Naive thymus-derived CD4-positive, alpha-beta T cell (primary cell): ENCODE measurements at regions not wholly inside any gene's neighbourhood (a gene's known extent, or its start where the extent isn't known, plus 50 kb on each side); places are given as distances from the start of the nearest gene placed in this dataset.
A peak's percentile ranks its signal among the peaks of the same experiment; 100 is the strongest.
"Not testable (repeated sequence)": the region's sequence is repeated elsewhere in the genome, so short reads cannot be mapped to it uniquely, and the experiment has no call there.

Experiments used
- ATAC-seq: fragments of 150-1000 bp; cut with Tn5 transposase; 2 replicates; pipeline ENCODE4 v1.10.0; 2021; ENCODE audit warnings: mild to moderate bottlenecking, moderate library complexity
- CTCF ChIA-PET: fragments of 350-600 bp; sonication (Branson Sonifier 250); formaldehyde crosslinking; loops from one replicate; lab custom pipeline; 2021; ENCODE audit warnings: antibody characterized with exemption; lab: Charles Lee
- POLR2A ChIA-PET: fragments of 350-600 bp; sonication (Branson Sonifier 250); formaldehyde crosslinking; loops from one replicate; lab custom pipeline; 2021; ENCODE audit warnings: antibody characterized with exemption, inconsistent platforms; lab: Charles Lee
- DNase-seq, 9 donors: peaks; one replicate each; pipeline versions ENCODE4 v3.0.0 to v3.0.0-alpha.2; 2020 to 2022; ENCODE audit warnings: mixed read lengths in 1 of 9
- H3K27ac ChIP-seq: one replicate; pipeline ENCODE4 v1.7.0; 2013; ENCODE audit warnings: mild to moderate bottlenecking, low read depth, low read length, moderate library complexity
- H3K27me3 ChIP-seq, 2 donors: one replicate each; pipeline ENCODE4 v1.7.0; 2013; ENCODE audit warnings: low read length in 2 of 2, mild to moderate bottlenecking in 2 of 2, moderate library complexity in 2 of 2; ENCODE audit not compliant: control insufficient read depth in 2 of 2, insufficient read depth in 2 of 2
- H3K36me3 ChIP-seq, 3 experiments: 1 replicate in 2 of 3; 2 replicates in 1 of 3; pipeline ENCODE4 v1.7.0; 2013; ENCODE audit warnings: low read length in 3 of 3, mild to moderate bottlenecking in 3 of 3, moderate library complexity in 1 of 3; ENCODE audit not compliant: insufficient read depth in 3 of 3, control insufficient read depth in 2 of 3
- H3K4me1 ChIP-seq, 2 donors: one replicate each; pipeline ENCODE4 v1.7.0; 2013; ENCODE audit warnings: low read length in 2 of 2, mild to moderate bottlenecking in 2 of 2, moderate library complexity in 1 of 2; ENCODE audit not compliant: control insufficient read depth in 2 of 2, insufficient read depth in 2 of 2
- H3K4me3 ChIP-seq: 2 replicates; pipeline ENCODE4 v1.7.0; 2013; ENCODE audit warnings: mild to moderate bottlenecking, low read length
- H3K9me3 ChIP-seq, 3 experiments: 1 replicate in 2 of 3; 2 replicates in 1 of 3; pipeline ENCODE4 v1.7.0; 2013; ENCODE audit warnings: low read length in 3 of 3; ENCODE audit not compliant: control insufficient read depth in 2 of 3
- H3K27ac Mint-ChIP-seq, 9 donors: one replicate each; pipeline ENCODE4 v1.8.0; 2020 to 2022; ENCODE audit warnings: mixed read lengths in 9 of 9, mild to moderate bottlenecking in 8 of 9, moderate library complexity in 5 of 9, inconsistent platforms in 2 of 9
- H3K27me3 Mint-ChIP-seq, 5 donors: one replicate each; pipeline ENCODE4 v1.8.0; 2021 to 2022; ENCODE audit warnings: mixed read lengths in 5 of 5, mild to moderate bottlenecking in 1 of 5
- H3K36me3 Mint-ChIP-seq, 5 donors: one replicate each; pipeline ENCODE4 v1.8.0; 2020 to 2022; ENCODE audit warnings: mixed read lengths in 5 of 5, mild to moderate bottlenecking in 3 of 5, inconsistent platforms in 1 of 5
- H3K4me1 Mint-ChIP-seq, 7 donors: one replicate each; pipeline ENCODE4 v1.8.0; 2020 to 2022; ENCODE audit warnings: mixed read lengths in 7 of 7, mild to moderate bottlenecking in 3 of 7, inconsistent platforms in 1 of 7
- H3K4me3 Mint-ChIP-seq, 10 donors: one replicate each; pipeline ENCODE4 v1.8.0; 2020 to 2022; ENCODE audit warnings: mild to moderate bottlenecking in 10 of 10, mixed read lengths in 10 of 10, moderate library complexity in 6 of 10, inconsistent platforms in 2 of 10
- H3K9me3 Mint-ChIP-seq, 11 donors: one replicate each; pipeline ENCODE4 v1.8.0; 2020 to 2022; ENCODE audit warnings: mixed read lengths in 11 of 11, mild to moderate bottlenecking in 4 of 11, inconsistent platforms in 1 of 11, moderate library complexity in 1 of 11
- intact Hi-C, 2 donors: fragments of 100-400 bp; cut with micrococcal nuclease; formaldehyde crosslinking; loops; one replicate each; pipeline ENCODE4 v1.15.1; 2023

GRCh38 chr10:3380406-3381050, 207.9 kb upstream of the PITRM1 start:
- H3K4me1 ChIP-seq, result no peaks in the 10 kb centered on the region
- Mint-ChIP-seq H3K4me1 (peaks cover 0 to 2% (median 0%) of the 10 kb centered on the region in 7 donors), H3K4me3 (no peak overlapping the region), H3K27ac (no peak overlapping the region), H3K36me3 (peaks cover 0 to 12% (median 0%) of the 10 kb centered on the region in 5 donors), H3K27me3 (peaks cover 0 to 14% (median 6%) of the 10 kb centered on the region in 5 donors), H3K9me3 (peaks cover 4 to 30% (median 10%) of the 10 kb centered on the region in 11 donors)
- CTCF ChIA-PET, result no interaction called here
- H3K36me3 ChIP-seq, result no peaks in the 10 kb centered on the region
- intact Hi-C loops, result no loop called here
- DNase-seq (no peak), ATAC-seq (no peak)
- H3K4me3 ChIP-seq, result no peak overlapping the region
- H3K9me3 ChIP-seq, result peaks cover 0 to 4% (median 0%) of the 10 kb centered on the region in 3 experiments
- H3K27me3 ChIP-seq, result no peaks in the 10 kb centered on the region
- POLR2A ChIA-PET, result no interaction called here
- H3K27ac ChIP-seq, result no peak overlapping the region

DNA sequence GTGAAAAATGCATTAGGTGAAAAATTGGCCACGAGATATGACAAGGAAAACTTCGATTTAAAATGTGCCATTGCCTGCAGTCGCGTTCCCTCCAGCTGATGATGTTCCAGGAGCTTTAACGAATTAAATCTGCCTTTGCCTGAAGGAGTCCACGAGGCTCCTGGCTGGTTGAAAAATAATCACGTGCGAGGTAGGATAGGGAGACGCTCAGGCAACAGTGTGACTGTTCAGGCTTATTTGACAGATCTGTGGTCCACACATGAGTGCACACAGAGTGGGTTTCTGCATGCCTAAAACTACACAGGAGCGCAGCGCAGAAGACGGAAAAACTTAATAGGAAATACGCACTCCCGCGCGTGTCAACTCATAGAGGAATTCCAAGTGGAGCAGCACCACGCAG, 204.0 kb upstream of the PITRM1 start:
- Mint-ChIP-seq H3K4me3 (no peak overlapping the region), H3K9me3 (peaks cover 0 to 13% (median 2%) of the 10 kb centered on the region in 11 donors), H3K27me3 (peaks cover 0 to 10% (median 4%) of the 10 kb centered on the region in 5 donors), H3K36me3 (no peaks in the 10 kb centered on the region), H3K27ac (no peak overlapping the region), H3K4me1 (peaks cover 0 to 3% (median 0%) of the 10 kb centered on the region in 7 donors)
- Histone ChIP-seq H3K9me3 (no peaks in the 10 kb centered on the region), H3K4me3 (no peak overlapping the region), H3K27ac (no peak overlapping the region), H3K4me1 (no peaks in the 10 kb centered on the region), H3K27me3 (no peaks in the 10 kb centered on the region), H3K36me3 (no peaks in the 10 kb centered on the region)
- intact Hi-C loops, result no loop called here
- POLR2A ChIA-PET, result no interaction called here
- no peak for ATAC-seq
- no peak for DNase-seq
- CTCF ChIA-PET, result no interaction called here

GRCh38 chr10:3375505-3375904, 202.9 kb upstream of the PITRM1 start:
- ChIA-PET CTCF (no interaction called here), POLR2A (no interaction called here)
- Histone ChIP-seq H3K9me3 (no peaks in the 10 kb centered on the region), H3K27me3 (no peaks in the 10 kb centered on the region), H3K4me1 (no peaks in the 10 kb centered on the region), H3K27ac (no peak overlapping the region), H3K4me3 (no peak overlapping the region), H3K36me3 (no peaks in the 10 kb centered on the region)
- Mint-ChIP-seq H3K9me3 (peaks cover 0 to 17% (median 2%) of the 10 kb centered on the region in 11 donors), H3K36me3 (no peaks in the 10 kb centered on the region), H3K27ac (no peak overlapping the region), H3K4me1 (peaks cover 0 to 1% (median 0%) of the 10 kb centered on the region in 7 donors), H3K4me3 (no peak overlapping the region), H3K27me3 (peaks cover 0 to 6% (median 0%) of the 10 kb centered on the region in 5 donors)
- ATAC-seq (no peak), DNase-seq (no peak)
- intact Hi-C loops, result no loop called here

DNA sequence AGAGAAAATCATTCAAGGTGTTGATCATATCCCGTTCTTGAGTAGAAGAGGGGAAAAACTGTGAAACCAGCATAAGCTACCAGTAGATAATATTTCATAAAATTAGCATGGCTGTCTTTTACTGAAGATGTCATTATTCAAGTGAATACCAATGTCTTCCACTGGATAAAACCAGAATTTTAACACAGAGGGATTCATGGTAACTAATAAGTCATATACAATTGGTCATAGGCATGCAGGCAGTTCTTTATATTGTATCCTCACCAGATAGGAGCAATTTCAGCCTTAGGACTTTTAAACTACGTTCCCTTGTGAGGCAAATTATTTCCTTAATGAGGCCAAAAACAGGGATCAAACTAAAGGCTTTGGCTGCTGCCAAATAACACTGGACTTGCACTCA, 202.3 kb upstream of the PITRM1 start:
- ChIA-PET CTCF (no interaction called here), POLR2A (no interaction called here)
- Mint-ChIP-seq H3K27ac (no peak overlapping the region), H3K4me1 (peaks cover 0 to 1% (median 0%) of the 10 kb centered on the region in 7 donors), H3K27me3 (peaks cover 0 to 6% (median 0%) of the 10 kb centered on the region in 5 donors), H3K4me3 (no peak overlapping the region), H3K9me3 (peaks cover 0 to 15% (median 2%) of the 10 kb centered on the region in 11 donors), H3K36me3 (no peaks in the 10 kb centered on the region)
- H3K9me3 ChIP-seq, result no peaks in the 10 kb centered on the region
- H3K27ac ChIP-seq, result no peak overlapping the region
- no peaks in the 10 kb centered on the region for H3K36me3 ChIP-seq
- no peak overlapping the region for H3K4me3 ChIP-seq
- H3K27me3 ChIP-seq, result no peaks in the 10 kb centered on the region
- intact Hi-C loops, result no loop called here
- no peak for ATAC-seq
- no peak for DNase-seq
- no peaks in the 10 kb centered on the region for H3K4me1 ChIP-seq

- H3K4me3 Mint-ChIP-seq, H3K36me3 Mint-ChIP-seq, H3K4me1 ChIP-seq, H3K27ac ChIP-seq, CTCF ChIA-PET, ATAC-seq, H3K27me3 ChIP-seq, H3K9me3 Mint-ChIP-seq, intact Hi-C loops, H3K9me3 ChIP-seq, H3K27ac Mint-ChIP-seq, H3K27me3 Mint-ChIP-seq, H3K4me3 ChIP-seq, DNase-seq, H3K4me1 Mint-ChIP-seq, H3K36me3 ChIP-seq: not testable (repeated sequence)
- POLR2A ChIA-PET, result interaction anchor here (0.6 kb wide), 1 partner anchor 122 kb away, joined by 3 read pairs; no protein-coding TSS in a partner anchor
These were observed 200.9 kb upstream of the PITRM1 start for GRCh38 chr10:3373374-3374027.

- no peak overlapping the region for H3K4me3 ChIP-seq
- no peaks in the 10 kb centered on the region for H3K36me3 ChIP-seq
- H3K9me3 ChIP-seq, result no peaks in the 10 kb centered on the region
- no peak overlapping the region for H3K27ac ChIP-seq
- ATAC-seq (no peak), DNase-seq (no peak)
- ChIA-PET CTCF (no interaction called here), POLR2A (no interaction called here)
- H3K36me3 Mint-ChIP-seq, result no peaks in the 10 kb centered on the region
- H3K27me3 Mint-ChIP-seq, result peaks cover 0 to 6% (median 0%) of the 10 kb centered on the region in 5 donors
- intact Hi-C loops, result no loop called here
- peaks cover 0 to 1% (median 0%) of the 10 kb centered on the region in 7 donors for H3K4me1 Mint-ChIP-seq
- peaks cover 0 to 4% (median 0%) of the 10 kb centered on the region in 11 donors for H3K9me3 Mint-ChIP-seq
- H3K27ac Mint-ChIP-seq, result peak overlapping the region in 1 of 9 donors; percentile 6
- no peaks in the 10 kb centered on the region for H3K4me1 ChIP-seq
- H3K27me3 ChIP-seq, result no peaks in the 10 kb centered on the region
- H3K4me3 Mint-ChIP-seq, result no peak overlapping the region
These were observed 199.7 kb upstream of the PITRM1 start for GRCh38 chr10:3372281-3372680.

GRCh38 chr10:3371624-3372023, 199.0 kb upstream of the PITRM1 start:
- H3K27me3 Mint-ChIP-seq, H3K36me3 ChIP-seq, H3K27me3 ChIP-seq, H3K27ac ChIP-seq, CTCF ChIA-PET, H3K4me3 ChIP-seq, DNase-seq, H3K4me1 ChIP-seq, H3K27ac Mint-ChIP-seq, intact Hi-C loops, H3K36me3 Mint-ChIP-seq, H3K4me3 Mint-ChIP-seq, H3K4me1 Mint-ChIP-seq, POLR2A ChIA-PET, H3K9me3 Mint-ChIP-seq, H3K9me3 ChIP-seq, ATAC-seq: not testable (repeated sequence)
